Central memory CD8-positive, alpha-beta T cell (primary cell): ENCODE measurements at regions not wholly inside any gene's neighbourhood (a gene's known extent, or its start where the extent isn't known, plus 50 kb on each side); places are given as distances from the start of the nearest gene placed in this dataset.

ENCODE experiments used
- ATAC-seq: fragments of 150-1000 bp; cut with Tn5 transposase; replicated peaks from 2 replicates; pipeline ENCODE4 v1.10.0; 2022; ENCODE audit warnings: mild to moderate bottlenecking, moderate FRiP score, moderate number of reproducible peaks; ENCODE audit not compliant: poor library complexity, severe bottlenecking; ENCODE audit errors: extremely low read depth
- DNase-seq, 2 donors: peaks; one replicate each; pipeline ENCODE4 v3.0.0; 2021; ENCODE audit warnings: low spot score in 2 of 2
- H3K27ac Mint-ChIP-seq: one replicate; pipeline ENCODE4 v1.8.0; 2022; ENCODE audit warnings: low read depth, mild to moderate bottlenecking, moderate library complexity, mixed read lengths
- H3K27me3 Mint-ChIP-seq: one replicate; pipeline ENCODE4 v1.8.0; 2022; ENCODE audit warnings: mixed read lengths
- H3K36me3 Mint-ChIP-seq: one replicate; pipeline ENCODE4 v1.8.0; 2022; ENCODE audit warnings: mild to moderate bottlenecking, moderate library complexity, mixed read lengths; ENCODE audit not compliant: insufficient read depth
- H3K4me1 Mint-ChIP-seq: one replicate; pipeline ENCODE4 v1.8.0; 2022; ENCODE audit warnings: mixed read lengths
- H3K4me3 Mint-ChIP-seq: one replicate; pipeline ENCODE4 v1.8.0; 2022; ENCODE audit warnings: mild to moderate bottlenecking, moderate library complexity, mixed read lengths
- H3K9me3 Mint-ChIP-seq: one replicate; pipeline ENCODE4 v1.8.0; 2022; ENCODE audit warnings: mixed read lengths

DNA sequence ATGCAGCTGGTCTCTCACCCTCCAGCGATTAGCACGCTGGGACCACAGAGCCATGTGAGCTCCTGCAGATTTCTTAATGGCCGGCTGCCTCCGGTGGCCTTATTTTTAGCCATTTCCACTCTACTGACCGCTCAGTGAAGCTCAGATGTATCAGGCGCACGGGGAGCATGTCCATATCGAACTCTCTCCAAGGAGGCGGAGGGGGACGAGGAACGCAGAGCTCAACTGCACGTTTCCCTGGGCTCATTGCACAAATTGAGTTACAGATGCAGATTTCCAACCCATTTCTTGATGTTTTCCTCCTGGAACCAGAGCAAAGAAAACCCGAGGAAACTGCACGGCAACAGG, 207.1 kb downstream of the CTTN start:
- no peak overlapping the region for H3K4me3 Mint-ChIP-seq
- no peak overlapping the region for H3K27ac Mint-ChIP-seq
- no peaks in the 10 kb centered on the region for H3K4me1 Mint-ChIP-seq
- no peak for ATAC-seq
- no peaks in the 10 kb centered on the region for H3K27me3 Mint-ChIP-seq
- H3K9me3 Mint-ChIP-seq, result no peaks in the 10 kb centered on the region
- DNase-seq, result no peak
- H3K36me3 Mint-ChIP-seq, result no peaks in the 10 kb centered on the region

DNA sequence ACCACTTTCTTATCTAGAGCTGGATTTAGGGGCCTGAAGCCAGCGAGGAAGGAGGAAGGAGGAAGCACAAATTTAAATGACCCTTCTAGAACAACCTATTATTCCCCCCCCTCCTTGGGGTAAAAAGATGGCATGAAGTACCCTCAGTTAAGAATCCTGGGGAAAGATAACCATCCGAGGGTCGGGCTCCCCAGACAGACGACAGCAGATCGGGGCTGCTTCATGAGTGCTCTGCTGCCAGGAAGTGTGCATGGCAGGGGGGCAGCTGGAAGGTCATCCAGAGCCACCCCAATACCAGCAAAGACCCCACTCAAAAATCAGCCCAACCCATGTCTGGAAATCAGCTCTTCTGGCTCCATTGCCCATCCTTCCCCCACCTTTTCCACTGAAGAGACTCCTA, 207.5 kb downstream of the CTTN start:
- no peak overlapping the region for H3K4me3 Mint-ChIP-seq
- H3K27ac Mint-ChIP-seq, result no peak overlapping the region
- no peaks in the 10 kb centered on the region for H3K36me3 Mint-ChIP-seq
- no peaks in the 10 kb centered on the region for H3K9me3 Mint-ChIP-seq
- no peaks in the 10 kb centered on the region for H3K4me1 Mint-ChIP-seq
- no peaks in the 10 kb centered on the region for H3K27me3 Mint-ChIP-seq
- DNase-seq (no peak), ATAC-seq (no peak)

DNA sequence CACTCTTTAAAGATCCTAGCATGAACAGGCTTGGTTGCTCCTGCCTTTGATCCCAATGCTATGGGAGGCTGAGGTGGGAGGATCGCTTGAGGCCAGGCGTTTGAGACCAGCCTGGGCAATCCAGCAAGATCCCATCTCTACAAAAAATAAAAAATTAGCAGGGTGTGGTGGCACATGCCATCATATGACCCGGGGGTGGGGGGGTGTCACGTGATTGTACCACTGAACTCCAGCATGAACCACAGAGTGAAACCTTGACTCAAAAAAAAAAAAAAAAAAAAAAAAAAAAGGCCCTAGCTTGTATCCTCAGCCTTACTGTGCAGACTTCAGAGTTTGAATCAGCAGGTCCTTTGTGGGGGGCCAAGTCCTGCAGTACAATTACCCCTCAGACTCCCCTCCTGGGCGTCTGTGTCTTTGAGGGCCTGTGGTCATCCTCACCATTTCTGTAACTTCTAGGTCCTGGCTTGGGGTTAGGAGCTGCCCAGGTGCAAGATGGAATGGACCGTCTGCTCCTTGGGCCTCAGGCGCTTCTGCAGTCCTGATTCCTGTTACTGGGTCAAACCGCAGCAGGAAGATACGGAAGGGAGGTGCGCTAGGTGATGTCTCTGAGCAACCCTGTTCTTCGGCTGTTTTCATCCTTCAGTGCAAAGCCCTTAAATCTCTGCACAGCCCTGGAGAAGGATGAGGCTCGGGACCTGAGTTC, 208.1 kb downstream of the CTTN start:
- no peak overlapping the region for H3K4me3 Mint-ChIP-seq
- no peaks in the 10 kb centered on the region for H3K36me3 Mint-ChIP-seq

DNA sequence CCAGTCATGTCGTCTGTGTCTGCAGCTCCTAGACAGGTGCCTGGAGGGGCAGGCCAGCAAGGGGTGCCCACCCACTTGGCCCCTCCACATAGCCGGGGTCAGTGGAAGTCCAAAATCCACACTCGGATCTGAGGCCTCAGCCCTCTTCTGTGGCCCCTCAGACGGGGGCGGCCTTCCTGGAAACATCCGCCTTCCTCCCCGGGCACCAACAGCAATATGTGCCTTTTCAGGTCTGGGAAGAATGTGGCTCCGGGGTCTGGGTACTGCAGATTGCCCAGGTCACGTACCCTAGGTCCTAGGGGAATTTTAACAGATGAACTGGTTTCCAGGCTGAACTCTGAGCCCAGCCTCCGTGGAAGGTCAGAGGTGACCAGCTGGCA, 208.6 kb downstream of the CTTN start:
- Mint-ChIP-seq H3K4me3 (no peak overlapping the region), H3K4me1 (no peaks in the 10 kb centered on the region), H3K36me3 (no peaks in the 10 kb centered on the region), H3K27me3 (no peaks in the 10 kb centered on the region), H3K9me3 (no peaks in the 10 kb centered on the region), H3K27ac (no peak overlapping the region)
- ATAC-seq, result no peak
- no peak for DNase-seq

More for the DNA sequence above, 208.1 kb downstream of the CTTN start:
- Mint-ChIP-seq H3K9me3 (no peaks in the 10 kb centered on the region), H3K27ac (no peak overlapping the region), H3K27me3 (no peaks in the 10 kb centered on the region), H3K4me1 (no peaks in the 10 kb centered on the region)
- ATAC-seq, result no peak
- no peak for DNase-seq

DNA sequence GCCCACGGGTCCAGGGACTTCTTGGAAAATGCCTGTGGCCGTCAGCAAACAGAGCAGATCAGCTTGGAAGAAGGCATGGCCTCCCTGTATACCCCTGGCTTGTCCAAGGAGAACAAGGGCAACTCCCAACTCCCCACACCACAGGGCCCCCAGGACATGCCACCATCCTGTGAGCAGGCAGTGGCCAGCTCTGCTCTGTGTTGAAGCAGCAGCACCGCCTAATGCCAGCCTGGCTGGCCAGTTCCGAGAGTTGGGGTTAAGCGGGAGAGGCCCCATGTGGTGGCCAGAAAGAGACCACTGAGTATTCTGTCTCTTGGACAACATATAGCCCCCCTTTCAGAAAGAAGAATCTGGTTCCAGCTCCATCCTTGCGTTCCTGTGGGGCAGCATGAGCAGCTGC, 209.2 kb downstream of the CTTN start:
- DNase-seq (no peak), ATAC-seq (no peak)
- Mint-ChIP-seq H3K27me3 (no peaks in the 10 kb centered on the region), H3K4me1 (no peaks in the 10 kb centered on the region), H3K36me3 (no peaks in the 10 kb centered on the region), H3K4me3 (no peak overlapping the region), H3K27ac (no peak overlapping the region), H3K9me3 (no peaks in the 10 kb centered on the region)

DNA sequence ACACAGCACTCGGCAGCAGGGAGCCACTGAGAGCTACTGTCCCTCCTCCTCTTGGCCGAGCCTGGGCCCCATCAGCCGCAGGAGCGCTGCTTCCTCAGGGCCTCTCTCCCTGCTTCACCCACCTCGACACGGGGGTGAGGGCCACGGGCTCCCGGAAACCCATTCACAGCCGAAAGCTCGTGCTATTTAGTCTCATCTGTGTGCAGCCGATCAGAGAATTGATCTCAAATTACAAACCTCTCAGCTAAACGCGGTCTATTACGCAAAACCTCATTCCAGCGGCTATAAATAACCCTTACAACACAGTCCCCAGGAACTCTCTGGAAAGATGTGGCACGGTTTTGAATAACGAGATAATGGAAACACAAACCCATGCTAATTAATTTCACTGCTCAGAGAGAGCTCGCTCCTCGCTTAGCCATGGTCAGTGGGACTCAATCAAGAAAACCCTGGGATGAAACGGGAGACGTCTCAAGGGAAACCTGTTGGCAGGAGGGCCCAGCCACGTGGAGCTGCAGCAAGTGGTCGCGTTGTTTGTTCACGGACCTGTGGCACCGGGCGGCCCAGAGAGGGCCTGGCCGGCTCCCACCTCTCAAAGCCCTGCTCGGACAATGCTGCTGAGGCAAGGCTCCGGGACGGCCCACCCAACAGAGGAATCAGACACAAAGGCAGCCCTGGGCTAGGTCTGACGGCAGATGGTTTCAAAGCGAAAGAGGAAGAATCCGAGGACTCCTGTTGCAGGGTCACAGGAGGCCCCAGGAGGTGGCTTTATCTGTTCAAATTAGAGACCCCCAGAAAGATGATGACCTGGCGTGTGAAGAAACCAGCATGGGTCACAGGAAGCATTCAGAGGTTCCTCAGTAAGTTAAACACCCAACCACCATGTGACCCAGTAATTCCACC, 210.5 kb downstream of the CTTN start:
- ATAC-seq (no peak), DNase-seq (no peak)
- Mint-ChIP-seq H3K36me3 (no peaks in the 10 kb centered on the region), H3K27me3 (no peaks in the 10 kb centered on the region), H3K4me3 (no peak overlapping the region), H3K9me3 (no peaks in the 10 kb centered on the region), H3K4me1 (no peaks in the 10 kb centered on the region), H3K27ac (no peak overlapping the region)

DNA sequence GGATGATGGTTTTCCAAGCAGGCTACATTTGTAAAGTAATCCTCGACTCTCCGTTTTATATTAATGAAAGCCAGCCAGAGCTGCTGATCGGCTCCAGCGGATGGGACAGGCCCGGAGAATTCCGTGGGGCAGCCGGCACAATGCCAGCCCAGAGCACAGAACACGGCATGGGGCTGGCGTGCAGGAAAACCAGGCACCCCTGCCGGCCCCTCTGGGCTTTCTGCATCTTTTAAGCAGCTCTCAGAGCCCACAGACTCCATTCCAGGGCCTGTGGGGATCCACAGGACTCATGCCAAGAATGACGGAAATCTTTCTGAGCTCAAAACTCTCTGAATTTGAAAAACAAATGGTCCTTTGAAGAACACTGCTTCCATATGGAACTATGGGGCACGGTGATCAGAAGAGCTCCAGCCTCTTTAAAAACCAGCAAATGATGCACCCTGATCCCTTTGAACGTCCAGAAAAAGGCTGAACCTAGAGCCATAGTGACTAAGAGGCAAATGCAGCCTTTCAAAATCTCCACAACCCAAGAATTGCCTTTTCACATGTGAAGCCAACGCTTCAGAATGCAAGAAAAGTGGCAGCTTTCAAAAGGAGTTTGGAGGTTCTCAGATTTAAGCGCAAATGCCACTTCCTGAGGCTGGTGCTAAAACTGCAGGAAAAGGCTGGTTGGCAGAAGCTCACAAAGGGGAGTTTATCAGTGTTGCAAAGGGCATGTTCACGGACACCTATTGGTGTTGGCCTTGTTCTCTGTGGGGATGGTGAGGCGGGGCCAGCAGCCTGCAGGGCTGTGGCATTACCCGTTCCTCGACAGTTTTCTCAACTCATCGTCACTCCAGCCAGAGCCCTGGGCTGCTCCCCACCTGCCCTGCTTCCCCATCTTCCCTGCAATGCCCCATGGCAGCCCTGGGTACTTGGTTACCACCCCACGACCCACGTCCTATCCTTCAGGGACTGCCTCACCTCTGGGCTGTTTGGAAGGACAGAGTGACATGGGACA, 212.5 kb downstream of the CTTN start:
- Mint-ChIP-seq H3K4me3 (no peak overlapping the region), H3K36me3 (no peaks in the 10 kb centered on the region), H3K27ac (no peak overlapping the region), H3K4me1 (no peaks in the 10 kb centered on the region), H3K27me3 (no peaks in the 10 kb centered on the region), H3K9me3 (no peaks in the 10 kb centered on the region)
- ATAC-seq (no peak), DNase-seq (no peak)

DNA sequence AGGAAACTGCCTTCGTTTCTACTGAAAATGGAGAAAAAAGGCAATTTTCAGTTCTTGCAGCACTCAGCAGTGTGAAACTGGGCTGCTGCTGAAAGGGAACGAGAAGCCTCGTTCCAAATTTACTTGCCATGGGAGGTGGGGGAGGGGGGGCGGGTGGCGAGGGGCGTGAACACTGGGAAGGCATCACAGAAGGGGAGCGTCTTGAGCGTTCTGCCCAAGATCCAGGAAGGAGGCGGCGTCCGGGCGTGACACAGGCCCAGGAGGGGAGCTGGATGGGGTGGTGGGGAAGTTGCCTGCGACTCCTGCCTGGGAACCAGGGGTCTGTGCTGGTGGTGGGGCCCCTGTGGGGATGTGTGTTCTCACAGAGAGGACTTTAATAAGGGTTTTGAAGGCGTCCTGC, 213.5 kb downstream of the CTTN start:
- Mint-ChIP-seq H3K27me3 (no peaks in the 10 kb centered on the region), H3K36me3 (no peaks in the 10 kb centered on the region), H3K27ac (no peak overlapping the region), H3K4me3 (no peak overlapping the region), H3K4me1 (no peaks in the 10 kb centered on the region), H3K9me3 (no peaks in the 10 kb centered on the region)
- DNase-seq (no peak), ATAC-seq (no peak)

DNA sequence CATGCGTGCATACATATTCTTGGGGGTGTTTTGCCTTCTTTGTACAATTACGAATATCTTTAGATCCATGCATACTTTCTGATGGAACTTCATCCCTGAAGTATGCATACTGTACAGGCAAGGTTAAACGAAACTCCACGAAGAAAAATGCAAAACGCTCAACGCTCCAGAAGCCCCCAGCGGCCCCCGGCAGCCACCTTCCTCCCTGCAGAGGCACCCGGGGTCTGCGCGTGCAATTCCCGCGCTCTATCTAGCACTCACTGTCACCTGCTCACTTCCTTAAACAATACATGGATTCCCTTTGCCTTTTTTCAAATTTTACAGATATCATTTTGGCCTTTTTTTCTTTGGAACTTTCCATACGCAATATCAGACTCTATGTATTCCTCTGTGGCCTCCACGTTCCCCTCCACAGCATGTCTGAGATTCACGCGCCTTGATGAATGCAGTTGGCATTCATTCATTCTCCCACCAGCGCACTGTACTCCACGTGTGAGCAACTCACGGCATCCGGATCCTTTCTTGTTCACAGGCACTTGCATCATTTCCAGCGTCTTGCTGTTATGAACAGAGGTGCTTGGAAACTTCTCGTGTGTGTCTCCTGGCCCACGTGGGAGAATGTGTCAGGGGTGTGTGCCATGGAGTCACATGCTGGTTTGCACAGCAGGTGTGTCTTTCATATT, 214.3 kb downstream of the CTTN start:
- H3K4me1 Mint-ChIP-seq, result no peaks in the 10 kb centered on the region

DNA sequence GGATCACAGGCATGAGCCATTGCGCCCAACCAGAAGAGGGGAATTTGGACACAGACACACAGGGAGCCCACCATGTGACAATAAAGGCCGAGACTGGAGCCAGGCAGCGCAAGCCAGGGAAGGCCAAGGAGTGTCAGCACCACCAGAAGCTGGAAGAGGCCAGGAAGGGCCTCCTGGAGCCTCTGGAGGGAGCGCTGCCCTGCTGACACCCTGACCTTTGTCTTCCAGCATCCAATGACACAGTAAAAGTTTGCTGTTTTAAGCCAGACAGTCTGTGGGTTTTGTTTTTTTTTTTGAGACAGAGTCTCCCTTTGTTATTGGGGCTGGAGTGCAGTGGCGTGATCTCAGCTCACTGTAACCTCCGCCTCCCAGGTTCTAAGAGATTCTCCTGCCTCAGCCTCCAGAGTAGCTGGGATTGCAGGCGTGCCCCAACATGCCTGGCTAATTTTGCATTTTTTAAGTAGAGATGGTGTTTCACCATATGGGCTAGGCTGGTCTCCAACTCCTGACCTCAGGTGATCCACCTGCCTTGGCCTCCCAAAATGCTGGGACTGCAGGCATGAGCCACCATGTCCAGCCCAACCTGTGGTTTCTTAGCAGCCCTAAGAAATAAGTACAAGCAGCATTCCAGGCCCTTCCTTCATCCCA, 215.8 kb downstream of the CTTN start:
- Mint-ChIP-seq H3K9me3 (no peaks in the 10 kb centered on the region), H3K36me3 (no peaks in the 10 kb centered on the region)
- ATAC-seq, result no peak

More for the DNA sequence above, 214.3 kb downstream of the CTTN start:
- no peak overlapping the region for H3K27ac Mint-ChIP-seq
- no peaks in the 10 kb centered on the region for H3K36me3 Mint-ChIP-seq
- ATAC-seq (no peak), DNase-seq (no peak)
- H3K4me3 Mint-ChIP-seq, result no peak overlapping the region
- H3K9me3 Mint-ChIP-seq, result no peaks in the 10 kb centered on the region
- no peaks in the 10 kb centered on the region for H3K27me3 Mint-ChIP-seq

DNA sequence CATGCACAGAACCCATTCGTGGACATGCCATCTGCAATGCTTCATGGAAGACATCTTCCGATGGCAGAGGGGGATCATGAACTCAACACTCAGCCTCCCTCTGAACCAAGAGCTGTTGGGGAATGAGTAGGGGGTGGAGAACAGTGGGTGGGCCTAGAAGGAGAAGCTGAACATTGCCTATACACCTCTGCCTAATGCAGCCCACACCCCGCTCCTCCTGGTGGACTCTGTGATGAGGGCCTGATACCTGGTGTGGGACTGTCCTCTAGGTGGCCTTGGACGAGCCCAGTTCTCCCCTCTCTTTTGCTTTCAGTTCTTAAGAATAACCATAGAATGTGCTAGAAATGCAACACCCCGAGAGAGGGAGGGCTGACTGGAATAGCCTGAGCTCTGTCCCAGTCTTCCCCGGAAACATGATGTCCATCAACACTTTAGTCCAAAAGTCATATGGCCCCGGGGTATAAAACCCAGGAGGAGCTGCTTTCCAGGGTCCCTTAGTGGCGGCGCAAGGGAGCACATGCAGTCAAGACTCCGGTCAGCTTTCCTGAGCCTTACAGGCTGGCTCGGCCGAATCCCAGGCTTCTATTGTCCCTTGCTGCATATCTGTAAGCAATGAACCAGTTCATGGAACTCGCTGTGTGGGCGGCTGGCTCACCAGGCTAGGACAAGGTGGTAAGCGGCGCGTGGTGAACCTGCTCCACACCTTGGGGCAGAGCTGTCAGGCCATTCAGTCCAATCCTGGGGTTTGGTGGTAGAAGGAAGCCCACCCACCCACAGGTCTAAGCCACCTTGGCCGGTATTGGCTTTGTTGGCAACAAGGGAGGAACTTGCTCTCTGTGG, 216.9 kb downstream of the CTTN start:
- Mint-ChIP-seq H3K9me3 (no peaks in the 10 kb centered on the region), H3K4me1 (no peaks in the 10 kb centered on the region), H3K27me3 (no peaks in the 10 kb centered on the region), H3K27ac (no peak overlapping the region), H3K4me3 (no peak overlapping the region), H3K36me3 (no peaks in the 10 kb centered on the region)
- DNase-seq (no peak), ATAC-seq (no peak)

More for the DNA sequence above, 215.8 kb downstream of the CTTN start:
- Mint-ChIP-seq H3K4me1 (no peaks in the 10 kb centered on the region), H3K27ac (no peak overlapping the region), H3K4me3 (no peak overlapping the region), H3K27me3 (no peaks in the 10 kb centered on the region)
- DNase-seq, result no peak
